Mesendoderm (in vitro differentiated cells): ENCODE measurements at regions not wholly inside any gene's neighbourhood (a gene's known extent, or its start where the extent isn't known, plus 50 kb on each side); places are given as distances from the start of the nearest gene placed in this dataset.
"Not testable (repeated sequence)": the region's sequence is repeated elsewhere in the genome, so short reads cannot be mapped to it uniquely, and the experiment has no call there.

Experiments
- DNase-seq: peaks from one replicate; pipeline ENCODE4 v3.0.0; 2013
- H2AK5ac ChIP-seq: 2 replicates; pipeline ENCODE4 v1.6.1; 2013; ENCODE audit warnings: low read length, inconsistent platforms
- H2BK120ac ChIP-seq: 2 replicates; pipeline ENCODE4 v1.6.1; 2013; ENCODE audit warnings: low read depth, mild to moderate bottlenecking, low read length, moderate library complexity, mixed read lengths
- H2BK15ac ChIP-seq: replicated peaks from 2 replicates; pipeline ENCODE4 v1.6.1; 2013; ENCODE audit warnings: low read depth, mild to moderate bottlenecking, moderate library complexity
- H2BK5ac ChIP-seq: 2 replicates; pipeline ENCODE4 v1.6.1; 2013; ENCODE audit warnings: low read length, inconsistent platforms
- H3K18ac ChIP-seq: 2 replicates; pipeline ENCODE4 v1.6.1; 2013; ENCODE audit warnings: mild to moderate bottlenecking, low read length, mixed read lengths
- H3K23ac ChIP-seq: one replicate; pipeline ENCODE4 v1.6.1; 2013; ENCODE audit warnings: low read length
- H3K27ac ChIP-seq: 2 replicates; pipeline ENCODE4 v1.5.1; 2013; ENCODE audit warnings: low read depth, mild to moderate bottlenecking, inconsistent platforms, low read length, moderate library complexity
- H3K27me3 ChIP-seq: 2 replicates; pipeline ENCODE4 v1.6.1; 2013; ENCODE audit warnings: low read length, control low read depth, mild to moderate bottlenecking, inconsistent platforms; ENCODE audit not compliant: insufficient read depth, poor library complexity
- H3K36me3 ChIP-seq: 2 replicates; pipeline ENCODE4 v1.6.1; 2013; ENCODE audit warnings: low read length, inconsistent platforms; ENCODE audit not compliant: control insufficient read depth, insufficient read depth
- H3K4ac ChIP-seq: one replicate; pipeline ENCODE4 v1.6.1; 2013; ENCODE audit warnings: low read depth, mild to moderate bottlenecking, low read length, moderate library complexity
- H3K4me1 ChIP-seq: 2 replicates; pipeline ENCODE4 v1.6.1; 2013; ENCODE audit warnings: low read depth, low read length, inconsistent platforms; ENCODE audit not compliant: control insufficient read depth
- H3K4me2 ChIP-seq: 2 replicates; pipeline ENCODE4 v1.6.1; 2013; ENCODE audit warnings: low read length
- H3K4me3 ChIP-seq: 2 replicates; pipeline ENCODE4 v1.5.1; 2013; ENCODE audit warnings: mild to moderate bottlenecking, low read length
- H3K56ac ChIP-seq: one replicate; pipeline ENCODE4 v1.6.1; 2013; ENCODE audit warnings: low read length
- H3K79me1 ChIP-seq: 2 replicates; pipeline ENCODE4 v1.6.1; 2013; ENCODE audit warnings: low read length, inconsistent platforms
- H3K79me2 ChIP-seq: 2 replicates; pipeline ENCODE4 v1.6.1; 2013; ENCODE audit warnings: mild to moderate bottlenecking, low read length; ENCODE audit not compliant: control insufficient read depth, insufficient read depth
- H3K9ac ChIP-seq: 2 replicates; pipeline ENCODE4 v1.6.1; 2013; ENCODE audit warnings: low read length, inconsistent platforms
- H4K5ac ChIP-seq: one replicate; pipeline ENCODE4 v1.6.1; 2013; ENCODE audit warnings: low read length
- H4K8ac ChIP-seq: one replicate; pipeline ENCODE4 v1.6.1; 2013; ENCODE audit warnings: low read depth, mild to moderate bottlenecking, control low read depth, low read length, moderate library complexity
- WGBS: extraction: QIAGEN DNeasy Blood & Tissue Kit; methylation state at CpG from one replicate; pipeline ENCODE4 v1.1.7; 2013; ENCODE audit warnings: low lambda C conversion rate, missing lambda C conversion rate; ENCODE audit not compliant: insufficient coverage; ENCODE audit errors: extremely low coverage; 5-methylcytosine and 5-hydroxymethylcytosine counted together

GRCh38 chr3:27821609-27822008 is 99.5 kb upstream of the EOMES start:
- not testable (repeated sequence) for H3K4me2 ChIP-seq
- WGBS, result no CpG with 5 or more reads among the region's 23 CpGs

GRCh38 chr3:27824312-27825200 is 102.4 kb upstream of the EOMES start:
- Histone ChIP-seq H3K27me3 (no peaks in the 10 kb centered on the region), H2BK120ac (no peak overlapping the region), H3K79me2 (no peaks in the 10 kb centered on the region), H3K18ac (no peak overlapping the region), H3K4me1 (peaks cover 5% of the 10 kb centered on the region), H3K4ac (no peak overlapping the region), H4K8ac (no peak overlapping the region), H2AK5ac (no peak overlapping the region), H3K4me3 (no peak overlapping the region), H2BK15ac (no peak overlapping the region), H3K23ac (no peak overlapping the region), H3K27ac (no peak overlapping the region), H2BK5ac (no peak overlapping the region), H4K5ac (no peak overlapping the region), H3K36me3 (no peaks in the 10 kb centered on the region), H3K4me2 (no peak overlapping the region), H3K56ac (no peak overlapping the region), H3K9ac (no peak overlapping the region), H3K79me1 (no peaks in the 10 kb centered on the region)
- WGBS, result no CpG with 5 or more reads among the region's 6 CpGs
- DNase-seq, result no peak

More at GRCh38 chr3:27821609-27822008, 99.5 kb upstream of the EOMES start:
- not testable (repeated sequence) for H2BK120ac ChIP-seq, H3K4me1 ChIP-seq, DNase-seq, H3K79me2 ChIP-seq, H3K18ac ChIP-seq, H2BK15ac ChIP-seq, H2AK5ac ChIP-seq, H3K56ac ChIP-seq, H3K4ac ChIP-seq, H3K79me1 ChIP-seq, H3K4me3 ChIP-seq, H3K27ac ChIP-seq, H3K9ac ChIP-seq, H3K23ac ChIP-seq, H4K8ac ChIP-seq, H3K36me3 ChIP-seq, H2BK5ac ChIP-seq, H3K27me3 ChIP-seq, H4K5ac ChIP-seq

GRCh38 chr3:27826448-27826847 is 104.3 kb upstream of the EOMES start:
- DNase-seq, result no peak

GRCh38 chr3:27827041-27827440 is 104.9 kb upstream of the EOMES start:
- H3K36me3 ChIP-seq, result no peaks in the 10 kb centered on the region
- H3K4me1 ChIP-seq, result peaks cover 5% of the 10 kb centered on the region
- H3K4ac ChIP-seq, result no peak overlapping the region
- H3K27me3 ChIP-seq, result no peaks in the 10 kb centered on the region
- no peak overlapping the region for H3K4me2 ChIP-seq
- H2AK5ac ChIP-seq, result no peak overlapping the region
- no peak overlapping the region for H3K56ac ChIP-seq
- H4K8ac ChIP-seq, result no peak overlapping the region
- H3K9ac ChIP-seq, result no peak overlapping the region
- no CpG with 5 or more reads among the region's 3 CpGs for WGBS
- no peak overlapping the region for H2BK120ac ChIP-seq
- no peaks in the 10 kb centered on the region for H3K79me2 ChIP-seq
- no peak overlapping the region for H3K18ac ChIP-seq
- no peak overlapping the region for H3K4me3 ChIP-seq
- H3K79me1 ChIP-seq, result no peaks in the 10 kb centered on the region
- H3K23ac ChIP-seq, result no peak overlapping the region
- peak; percentile 52 for DNase-seq
- peak overlapping the region; percentile 88 for H2BK15ac ChIP-seq
- no peak overlapping the region for H2BK5ac ChIP-seq
- H3K27ac ChIP-seq, result no peak overlapping the region
- H4K5ac ChIP-seq, result no peak overlapping the region

More at GRCh38 chr3:27826448-27826847, 104.3 kb upstream of the EOMES start:
- no peak overlapping the region for H2AK5ac ChIP-seq
- peaks cover 5% of the 10 kb centered on the region for H3K4me1 ChIP-seq
- no peaks in the 10 kb centered on the region for H3K27me3 ChIP-seq
- no peak overlapping the region for H3K4me2 ChIP-seq
- no peak overlapping the region for H3K27ac ChIP-seq
- no peaks in the 10 kb centered on the region for H3K36me3 ChIP-seq
- no peak overlapping the region for H2BK5ac ChIP-seq
- no peak overlapping the region for H2BK120ac ChIP-seq
- no peak overlapping the region for H3K4me3 ChIP-seq
- no peak overlapping the region for H3K23ac ChIP-seq
- H3K4ac ChIP-seq, result no peak overlapping the region
- no peaks in the 10 kb centered on the region for H3K79me2 ChIP-seq
- no peak overlapping the region for H4K8ac ChIP-seq
- no peak overlapping the region for H2BK15ac ChIP-seq
- no peaks in the 10 kb centered on the region for H3K79me1 ChIP-seq
- H3K18ac ChIP-seq, result no peak overlapping the region
- H4K5ac ChIP-seq, result no peak overlapping the region
- H3K56ac ChIP-seq, result no peak overlapping the region
- no peak overlapping the region for H3K9ac ChIP-seq

- Histone ChIP-seq H3K79me2 (no peaks in the 10 kb centered on the region), H2BK5ac (no peak overlapping the region), H3K56ac (no peak overlapping the region), H3K4me1 (no peaks in the 10 kb centered on the region), H4K8ac (no peak overlapping the region), H3K36me3 (no peaks in the 10 kb centered on the region), H2AK5ac (no peak overlapping the region), H2BK15ac (no peak overlapping the region), H3K27ac (no peak overlapping the region), H3K18ac (no peak overlapping the region), H4K5ac (no peak overlapping the region), H3K4me3 (no peak overlapping the region), H3K27me3 (no peaks in the 10 kb centered on the region), H2BK120ac (no peak overlapping the region), H3K4ac (no peak overlapping the region), H3K23ac (no peak overlapping the region), H3K79me1 (no peaks in the 10 kb centered on the region), H3K4me2 (no peak overlapping the region), H3K9ac (no peak overlapping the region)
- no peak for DNase-seq
- WGBS, result no CpG with 5 or more reads among the region's 2 CpGs
Measured at GRCh38 chr3:27840807-27841594, 118.9 kb upstream of the EOMES start.
